ENCODE measurements at regions not wholly inside any gene's neighbourhood (a gene's known extent, or its start where the extent isn't known, plus 50 kb on each side); places are given as distances from the start of the nearest gene placed in this dataset.

DNA sequence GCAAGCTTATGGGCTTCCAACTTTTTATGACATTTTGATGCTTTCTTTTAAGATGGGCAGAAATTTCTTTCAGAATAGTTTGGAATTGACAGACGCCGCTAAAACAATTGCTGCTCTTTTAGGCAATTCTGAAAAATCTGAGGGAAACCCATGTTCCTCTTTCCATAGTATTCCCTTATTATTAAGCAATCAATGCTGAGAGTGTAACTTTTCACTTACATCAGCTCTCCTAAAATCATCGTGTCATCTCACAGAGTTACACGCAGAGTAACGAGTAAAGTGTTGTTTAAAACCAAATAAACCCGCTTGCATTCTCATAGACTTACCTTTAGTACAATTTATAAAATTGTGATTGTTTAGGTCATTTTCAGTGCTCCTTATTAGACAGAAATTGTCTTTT, 150.6 kb downstream of the MAF start (continued):
- TF ChIP-seq CHD7 (IDR thresholded peaks at IDR 0.05; ENCODE audit: insufficient replicate concordance, low read length) (no peak), NANOG (IDR thresholded peaks at IDR 0.05; ENCODE audit: insufficient read depth, low read depth, low read length, poor library complexity, severe bottlenecking) (no peak), TBP (IDR thresholded peaks at IDR 0.05; ENCODE audit: low read depth, low read length) (no peak), SIRT6 (IDR thresholded peaks at IDR 0.05; ENCODE audit: low read length) (no peak), SRF (IDR thresholded peaks at IDR 0.05; ENCODE audit: low read depth, low read length) (no peak), CREB1 (IDR thresholded peaks at IDR 0.05) (no peak)
- TF ChIP-seq, protein P1, sequence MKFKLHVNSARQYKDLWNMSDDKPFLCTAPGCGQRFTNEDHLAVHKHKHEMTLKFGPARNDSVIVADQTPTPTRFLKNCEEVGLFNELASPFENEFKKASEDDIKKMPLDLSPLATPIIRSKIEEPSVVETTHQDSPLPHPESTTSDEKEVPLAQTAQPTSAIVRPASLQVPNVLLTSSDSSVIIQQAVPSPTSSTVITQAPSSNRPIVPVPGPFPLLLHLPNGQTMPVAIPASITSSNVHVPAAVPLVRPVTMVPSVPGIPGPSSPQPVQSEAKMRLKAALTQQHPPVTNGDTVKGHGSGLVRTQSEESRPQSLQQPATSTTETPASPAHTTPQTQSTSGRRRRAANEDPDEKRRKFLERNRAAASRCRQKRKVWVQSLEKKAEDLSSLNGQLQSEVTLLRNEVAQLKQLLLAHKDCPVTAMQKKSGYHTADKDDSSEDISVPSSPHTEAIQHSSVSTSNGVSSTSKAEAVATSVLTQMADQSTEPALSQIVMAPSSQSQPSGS (IDR thresholded peaks at IDR 0.05; ENCODE audit: low read length): no peak

All from H1 (cell line).